PC-9 (cell line): ENCODE measurements at regions not wholly inside any gene's neighbourhood (a gene's known extent, or its start where the extent isn't known, plus 50 kb on each side); places are given as distances from the start of the nearest gene placed in this dataset.

Source experiments
- BruUV-seq: library from RNA; stranded (reverse); fragments of 400-500 nt; replicated peaks from 2 replicates; lab custom pipeline; 2021; lab: Mats Ljungman, UMichigan
- CTCF ChIA-PET: fragments of 300-600 bp; sonication (Branson Sonifier 250); formaldehyde crosslinking; loops from one replicate; lab custom pipeline; 2022; ENCODE audit warnings: antibody characterized with exemption; lab: Charles Lee
- POLR2A ChIA-PET: fragments of 300-600 bp; sonication (Branson Sonifier 250); formaldehyde crosslinking; loops from one replicate; lab custom pipeline; 2022; ENCODE audit warnings: antibody characterized with exemption; ENCODE audit not compliant: unreplicated experiment; lab: Charles Lee
- DNase-seq, 2 experiments: peaks; one replicate each; pipeline versions ENCODE4 v3.0.0 to v3.0.0-alpha.2; 2015 to 2022; ENCODE audit warnings: mixed read lengths in 1 of 2
- H2AFZ ChIP-seq: fragments of 200-600 bp; sonication (generic); 2 replicates; pipeline ENCODE4 v1.8.1; 2017; ENCODE audit warnings: antibody characterized with exemption
- H3F3A ChIP-seq: fragments of 200-600 bp; sonication (generic); 2 replicates; pipeline ENCODE4 v1.8.1; 2017; ENCODE audit warnings: antibody characterized with exemption, mild to moderate bottlenecking, low read depth; ENCODE audit not compliant: insufficient read depth
- H3K27ac ChIP-seq: fragments of 200-600 bp; sonication (generic); 2 replicates; pipeline ENCODE4 v1.6.1; 2016; ENCODE audit warnings: mixed run types
- H3K27me3 ChIP-seq: fragments of 200-600 bp; sonication (generic); 2 replicates; pipeline ENCODE4 v1.6.1; 2016; ENCODE audit warnings: low read depth, mixed run types; ENCODE audit not compliant: insufficient read depth
- H3K36me3 ChIP-seq: fragments of 200-600 bp; sonication (generic); 2 replicates; pipeline ENCODE4 v1.6.1; 2016; ENCODE audit warnings: low read depth, mixed run types
- H3K4me1 ChIP-seq: fragments of 200-600 bp; sonication (generic); replicated peaks from 2 replicates; pipeline ENCODE4 v1.6.1; 2016; ENCODE audit warnings: mixed run types; ENCODE audit not compliant: insufficient read depth
- H3K4me2 ChIP-seq: fragments of 200-600 bp; sonication (generic); 2 replicates; pipeline ENCODE4 v1.6.1; 2017; ENCODE audit warnings: mixed run types
- H3K4me3 ChIP-seq: fragments of 200-600 bp; sonication (generic); 2 replicates; pipeline ENCODE4 v1.6.1; 2016; ENCODE audit warnings: mixed run types
- H3K79me2 ChIP-seq: fragments of 200-600 bp; sonication (generic); 2 replicates; pipeline ENCODE4 v1.6.1; 2017; ENCODE audit warnings: low read depth, mixed run types
- H3K9me2 ChIP-seq: fragments of 200-600 bp; sonication (generic); 2 replicates; pipeline ENCODE4 v1.8.1; 2017; ENCODE audit warnings: mild to moderate bottlenecking; ENCODE audit not compliant: insufficient read depth
- H3K9me3 ChIP-seq: fragments of 200-600 bp; sonication (generic); 2 replicates; pipeline ENCODE4 v1.8.1; 2016; ENCODE audit warnings: low read depth; ENCODE audit not compliant: insufficient read depth
- H4K20me1 ChIP-seq: fragments of 200-600 bp; sonication (generic); 2 replicates; pipeline ENCODE4 v1.8.1; 2017; ENCODE audit not compliant: insufficient read depth
- EZH2 ChIP-seq: fragments of 200-600 bp; sonication (generic); IDR thresholded peaks from 2 replicates; pipeline ENCODE4 v1.8.0; 2017; ENCODE audit warnings: antibody characterized with exemption, low read depth
- intact Hi-C: fragments of 100-400 bp; cut with micrococcal nuclease; formaldehyde crosslinking; loops from one replicate; pipeline ENCODE4 v1.10.0; 2022; ENCODE audit not compliant: unreplicated experiment
- TF ChIP-seq, protein P1 (sequence below): fragments of 200-600 bp; sonication (generic); conservative IDR thresholded peaks from 2 replicates; pipeline ENCODE4 v1.6.1; 2017; ENCODE audit warnings: mixed run types, antibody characterized with exemption, mild to moderate bottlenecking, moderate library complexity

DNA sequence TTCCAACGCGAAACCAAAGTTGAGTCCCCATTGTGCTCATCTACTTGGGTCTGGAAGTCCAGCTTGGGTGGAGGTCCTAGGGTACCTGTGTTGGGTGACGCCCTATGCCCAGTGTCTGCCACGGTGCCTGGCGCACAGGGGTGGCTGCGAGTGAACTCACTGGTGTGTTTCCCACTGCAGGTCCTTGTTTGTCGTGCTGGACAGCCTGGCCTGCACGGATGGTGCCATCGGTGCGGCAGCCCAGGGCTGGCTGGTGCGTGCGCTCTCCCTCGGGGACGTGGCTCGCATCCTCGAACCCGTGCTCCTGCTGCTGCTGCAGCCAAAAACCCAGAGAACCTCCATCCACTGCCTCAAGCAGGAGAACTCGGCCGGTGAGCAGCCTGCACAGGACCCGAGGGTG, 80.4 kb upstream of the MORC3 start:
- Histone ChIP-seq H3K4me3 (no peak overlapping the region), H3K79me2 (no peaks in the 10 kb centered on the region), H3K27me3 (no peaks in the 10 kb centered on the region), H2AFZ (no peak overlapping the region), H3K4me1 (peaks cover 11% of the 10 kb centered on the region), H3K36me3 (no peaks in the 10 kb centered on the region), H3F3A (peaks cover 6% of the 10 kb centered on the region; the same call in 1 of the 2 replicates), H3K27ac (no peak overlapping the region), H4K20me1 (no peaks in the 10 kb centered on the region), H3K4me2 (no peak overlapping the region), H3K9me3 (no peaks in the 10 kb centered on the region), H3K9me2 (no peaks in the 10 kb centered on the region)
- TF ChIP-seq, protein P1, sequence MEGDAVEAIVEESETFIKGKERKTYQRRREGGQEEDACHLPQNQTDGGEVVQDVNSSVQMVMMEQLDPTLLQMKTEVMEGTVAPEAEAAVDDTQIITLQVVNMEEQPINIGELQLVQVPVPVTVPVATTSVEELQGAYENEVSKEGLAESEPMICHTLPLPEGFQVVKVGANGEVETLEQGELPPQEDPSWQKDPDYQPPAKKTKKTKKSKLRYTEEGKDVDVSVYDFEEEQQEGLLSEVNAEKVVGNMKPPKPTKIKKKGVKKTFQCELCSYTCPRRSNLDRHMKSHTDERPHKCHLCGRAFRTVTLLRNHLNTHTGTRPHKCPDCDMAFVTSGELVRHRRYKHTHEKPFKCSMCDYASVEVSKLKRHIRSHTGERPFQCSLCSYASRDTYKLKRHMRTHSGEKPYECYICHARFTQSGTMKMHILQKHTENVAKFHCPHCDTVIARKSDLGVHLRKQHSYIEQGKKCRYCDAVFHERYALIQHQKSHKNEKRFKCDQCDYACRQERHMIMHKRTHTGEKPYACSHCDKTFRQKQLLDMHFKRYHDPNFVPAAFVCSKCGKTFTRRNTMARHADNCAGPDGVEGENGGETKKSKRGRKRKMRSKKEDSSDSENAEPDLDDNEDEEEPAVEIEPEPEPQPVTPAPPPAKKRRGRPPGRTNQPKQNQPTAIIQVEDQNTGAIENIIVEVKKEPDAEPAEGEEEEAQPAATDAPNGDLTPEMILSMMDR = no peak
- no peak for TF ChIP-seq EZH2
- ChIA-PET CTCF (no interaction called here), POLR2A (no interaction called here)
- no peak for DNase-seq
- intact Hi-C loops = no loop called here
- no TSS peak for BruUV-seq

DNA sequence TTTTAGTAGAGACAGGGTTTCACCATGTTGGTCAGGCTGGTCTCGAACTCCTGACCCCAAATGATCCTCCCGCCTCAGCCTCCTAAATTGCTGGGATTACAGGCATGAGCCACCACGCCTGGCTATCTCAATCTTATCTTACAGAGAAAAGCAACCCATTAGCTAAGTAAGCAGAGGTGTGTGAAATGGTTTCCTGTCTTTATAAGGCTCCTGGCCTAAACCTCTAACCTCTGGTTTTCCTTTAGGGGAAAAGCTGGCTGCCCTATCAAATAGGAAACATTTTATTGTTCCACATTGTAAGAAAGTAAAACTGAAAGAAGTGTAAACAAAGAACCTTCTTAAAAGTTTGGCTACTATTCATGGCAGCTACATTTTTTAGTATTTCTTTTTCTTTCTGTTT, 78.3 kb upstream of the MORC3 start:
- H4K20me1 ChIP-seq = no peaks in the 10 kb centered on the region

GRCh38 chr21:36245115-36245514, 74.9 kb upstream of the MORC3 start:
- no peaks in the 10 kb centered on the region for H3K4me1 ChIP-seq
- H2AFZ ChIP-seq = no peak overlapping the region
- no TSS peak for BruUV-seq
- H4K20me1 ChIP-seq = no peaks in the 10 kb centered on the region
- no peaks in the 10 kb centered on the region for H3K9me3 ChIP-seq
- no peaks in the 10 kb centered on the region for H3K9me2 ChIP-seq
- H3K4me2 ChIP-seq = no peak overlapping the region
- H3F3A ChIP-seq = no peaks in the 10 kb centered on the region
- intact Hi-C loops = no loop called here
- H3K4me3 ChIP-seq = no peak overlapping the region
- H3K27me3 ChIP-seq = no peaks in the 10 kb centered on the region
- TF ChIP-seq, protein P1 = no peak
- no peak for TF ChIP-seq EZH2
- POLR2A ChIA-PET = no interaction called here
- CTCF ChIA-PET = no interaction called here
- no peaks in the 10 kb centered on the region for H3K36me3 ChIP-seq
- DNase-seq = no peak
- H3K79me2 ChIP-seq = no peaks in the 10 kb centered on the region
- no peak overlapping the region for H3K27ac ChIP-seq

More for the DNA sequence above, 78.3 kb upstream of the MORC3 start:
- H3K4me3 ChIP-seq = no peak overlapping the region
- no peaks in the 10 kb centered on the region for H3K79me2 ChIP-seq
- no peak for DNase-seq
- intact Hi-C loops = no loop called here
- no peaks in the 10 kb centered on the region for H3F3A ChIP-seq
- no peak overlapping the region for H3K4me2 ChIP-seq
- no peaks in the 10 kb centered on the region for H3K9me2 ChIP-seq
- no peak overlapping the region for H2AFZ ChIP-seq
- no peak overlapping the region for H3K27ac ChIP-seq
- ChIA-PET CTCF (interaction anchor here (0.6 kb wide), 1 partner anchor 701 kb away, joined by 6 read pairs; no protein-coding TSS in a partner anchor), POLR2A (interaction anchor here (0.6 kb wide), 1 partner anchor 172 kb away, joined by 6 read pairs; the partner anchor contains the start of gene CBR1)
- no peaks in the 10 kb centered on the region for H3K27me3 ChIP-seq
- no peaks in the 10 kb centered on the region for H3K4me1 ChIP-seq
- no peaks in the 10 kb centered on the region for H3K36me3 ChIP-seq
- no peaks in the 10 kb centered on the region for H3K9me3 ChIP-seq
- TF ChIP-seq, protein P1 = no peak
- no peak for TF ChIP-seq EZH2
- BruUV-seq = no TSS peak
